K562 (cell line): ENCODE measurements at regions not wholly inside any gene's neighbourhood (a gene's known extent, or its start where the extent isn't known, plus 50 kb on each side); places are given as distances from the start of the nearest gene placed in this dataset.

ENCODE experiments used
- ATAC-seq: fragments of 200-7000 bp; cut with Tn5 transposase; 3 replicates; pipeline ENCODE4 v1.9.1; 2020; ENCODE audit warnings: moderate library complexity
- BruUV-seq: library from RNA; stranded (reverse); fragments of 400-500 nt; replicated peaks from 2 replicates; lab custom pipeline; 2021; lab: Mats Ljungman, UMichigan
- CTCF ChIA-PET: fragments of 300-600 bp; formaldehyde crosslinking; extraction: SDS; loops from one replicate; lab custom pipeline; 2021; ENCODE audit warnings: low intra/inter-chr PET ratio; lab: Yijun Ruan, JAX
- POLR2A ChIA-PET: fragments of 300-600, 350-650 bp; sonication (Branson Sonifier 250); formaldehyde crosslinking; extraction: SDS; loops from one replicate; lab custom pipeline; 2021; ENCODE audit warnings: antibody characterized with exemption, inconsistent platforms; lab: Yijun Ruan, JAX
- DNase-seq, 4 experiments: peaks; one replicate each; pipeline versions ENCODE4 v3.0.0 to v3.0.0-alpha.2; 2011 to 2018; ENCODE audit warnings: low spot score in 3 of 4, mixed read lengths in 3 of 4; ENCODE audit errors: extremely low read depth in 1 of 4
- FAIRE-seq: peaks from 2 replicates; lab custom pipeline; 2011; peaks lifted over from hg19 to GRCh38; lab: Jason Lieb, UNC
- H2AFZ ChIP-seq: 2 replicates; pipeline ENCODE4 v1.6.0; 2011; ENCODE audit warnings: low read depth, low read length, control low read depth, inconsistent platforms
- H3K27ac ChIP-seq: fragments of 200-600 bp; 3 replicates; pipeline ENCODE4 v1.8.0; 2011; ENCODE audit warnings: low read depth, mild to moderate bottlenecking, control low read depth, inconsistent platforms, low read length, moderate library complexity, mixed read lengths; ENCODE audit errors: extremely low read depth
- H3K27me3 ChIP-seq, 2 experiments: fragments of 300-600 bp in 1 of 2; 2 replicates in 1 of 2; 3 replicates in 1 of 2; pipeline versions ENCODE4 v1.6.0 to v1.8.0; 2011; ENCODE audit warnings: inconsistent platforms in 2 of 2, low read length in 2 of 2, mild to moderate bottlenecking in 1 of 2, mixed read lengths in 1 of 2, moderate library complexity in 1 of 2; ENCODE audit not compliant: control insufficient read depth in 2 of 2, insufficient read depth in 2 of 2
- H3K36me3 ChIP-seq: fragments of 300-600 bp; 3 replicates; pipeline ENCODE4 v1.8.0; 2011; ENCODE audit warnings: mild to moderate bottlenecking, low read length, inconsistent platforms; ENCODE audit not compliant: control insufficient read depth, insufficient read depth
- H3K4me1 ChIP-seq, 2 experiments: fragments of 200-600 bp in 1 of 2; replicated peaks in 1 of 2; 2 replicates in 1 of 2; 3 replicates in 1 of 2; pipeline versions ENCODE4 v1.5.1 to v1.8.0; 2011; ENCODE audit warnings: inconsistent platforms in 2 of 2, low read length in 2 of 2, mild to moderate bottlenecking in 1 of 2, mixed read lengths in 1 of 2, moderate library complexity in 1 of 2; ENCODE audit not compliant: control insufficient read depth in 2 of 2, insufficient read depth in 2 of 2
- H3K4me2 ChIP-seq: 2 replicates; pipeline ENCODE4 v1.6.1; 2011; ENCODE audit warnings: low read length, control low read depth, inconsistent platforms, mixed read lengths; ENCODE audit not compliant: insufficient read depth
- H3K4me3 ChIP-seq: fragments of 200-600 bp; sonication (generic), shearing (Covaris generic); 2 replicates; pipeline ENCODE4 v1.5.1; 2016; ENCODE audit warnings: control low read depth, inconsistent platforms
- H3K79me2 ChIP-seq: fragments of 200-600 bp; 3 replicates; pipeline ENCODE4 v1.8.0; 2011; ENCODE audit warnings: low read length, inconsistent platforms; ENCODE audit not compliant: control insufficient read depth, insufficient read depth
- H3K9ac ChIP-seq, 2 experiments: 2 replicates each; pipeline versions ENCODE4 v1.6.0 to v1.6.1; 2011; ENCODE audit warnings: low read depth in 2 of 2, low read length in 2 of 2, control low read depth in 1 of 2, inconsistent platforms in 1 of 2, mild to moderate bottlenecking in 1 of 2, mixed read lengths in 1 of 2; ENCODE audit not compliant: insufficient read depth in 1 of 2
- H3K9me1 ChIP-seq: one replicate; pipeline ENCODE4 v1.6.0; 2011; ENCODE audit warnings: inconsistent platforms, mild to moderate bottlenecking, low read length, moderate library complexity; ENCODE audit not compliant: control insufficient read depth, insufficient read depth
- H3K9me3 ChIP-seq: replicated peaks from 2 replicates; pipeline ENCODE4 v1.5.1; 2011; ENCODE audit warnings: low read depth, low read length, inconsistent platforms; ENCODE audit not compliant: control insufficient read depth, insufficient read depth
- H4K20me1 ChIP-seq: replicated peaks from 2 replicates; pipeline ENCODE4 v1.6.1; 2011; ENCODE audit warnings: low read length, inconsistent platforms, mixed read lengths; ENCODE audit not compliant: control insufficient read depth, insufficient read depth
- CHD1 ChIP-seq: fragments of 200-600 bp; sonication (generic); IDR thresholded peaks from one replicate; pipeline ENCODE4 v1.6.1; 2012; ENCODE audit warnings: mild to moderate bottlenecking, moderate library complexity, low read length, inconsistent platforms
- KDM5B ChIP-seq: fragments of 200-600 bp; sonication (generic); IDR thresholded peaks from 2 replicates; pipeline ENCODE4 v1.6.1; 2012; ENCODE audit warnings: low read depth, mild to moderate bottlenecking, moderate library complexity, low read length, control low read depth, inconsistent platforms; ENCODE audit not compliant: insufficient replicate concordance
- RBM15 ChIP-seq: fragments of 200-400 bp; formaldehyde crosslinking; IDR thresholded peaks from 2 replicates; pipeline ENCODE4 v1.6.1; 2018; ENCODE audit warnings: mild to moderate bottlenecking, low read length, moderate library complexity; ENCODE audit not compliant: insufficient read depth
- WGBS: fragments of 100-300 bp; shearing (Covaris generic); methylation state at CpG from one replicate; pipeline ENCODE4 v1.1.6; 2016; ENCODE audit warnings: low coverage, mixed read lengths; ENCODE audit not compliant: insufficient coverage; ENCODE audit errors: missing lambda C conversion rate; 5-methylcytosine and 5-hydroxymethylcytosine counted together
- in situ Hi-C: fragments of 300-500 bp; cut with MboI; formaldehyde crosslinking; loops from 4 replicates; pipeline ENCODE4 v1.15.0; 2018; ENCODE audit warnings: inconsistent platforms, mixed read lengths
- intact Hi-C: fragments of 100-400 bp; cut with micrococcal nuclease; formaldehyde crosslinking; loops from 2 replicates; pipeline ENCODE4 v1.14.2; 2022
- TF ChIP-seq, protein P1 (sequence below): fragments of 250-450 bp; sonication (Bioruptor Pico); IDR thresholded peaks from 2 replicates; pipeline ENCODE4 v1.8.0; 2022; ENCODE audit warnings: moderate library complexity, mild to moderate bottlenecking, inconsistent platforms
- TF ChIP-seq, protein P2 (sequence below): fragments of 250-450 bp; sonication (Bioruptor Pico); IDR thresholded peaks from 2 replicates; pipeline ENCODE4 v1.4.0; 2020; ENCODE audit warnings: mild to moderate bottlenecking, moderate library complexity

DNA sequence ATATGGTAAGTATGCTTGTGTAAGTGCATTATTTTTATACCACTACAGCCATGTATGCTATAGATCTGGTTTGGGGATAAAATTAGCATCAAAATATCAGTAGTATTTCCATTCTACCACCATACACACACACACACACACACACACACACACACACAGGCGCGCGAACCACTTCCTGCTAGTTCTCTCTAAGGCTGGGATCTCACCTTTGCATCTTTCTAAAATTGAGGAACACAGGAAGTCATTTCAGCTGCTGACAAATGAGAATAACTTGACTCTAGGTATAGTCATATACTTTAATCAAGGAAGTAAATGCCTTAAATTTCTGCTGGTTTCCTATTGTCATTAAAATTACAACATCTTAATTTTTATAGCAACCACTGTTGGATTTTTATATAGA is 72.5 kb downstream of the RBM43 start:
- intact Hi-C loops, result no loop called here
- in situ Hi-C loops, result no loop called here
- Histone ChIP-seq H3K4me2 (no peak overlapping the region), H4K20me1 (no peaks in the 10 kb centered on the region), H3K9ac (no peak overlapping the region), H3K27me3 (no peaks in the 10 kb centered on the region), H3K9me3 (no peaks in the 10 kb centered on the region), H3K36me3 (no peaks in the 10 kb centered on the region), H3K27ac (no peak overlapping the region), H3K4me1 (no peaks in the 10 kb centered on the region), H3K4me3 (no peak overlapping the region), H2AFZ (no peak overlapping the region), H3K9me1 (no peaks in the 10 kb centered on the region), H3K79me2 (no peaks in the 10 kb centered on the region)
- FAIRE-seq, result no peak
- BruUV-seq, result no TSS peak
- POLR2A ChIA-PET, result no interaction called here
- DNase-seq, result no peak
- ATAC-seq, result no peak
- TF ChIP-seq CHD1 (no peak), KDM5B (no peak), RBM15 (no peak)
- TF ChIP-seq, protein P1, sequence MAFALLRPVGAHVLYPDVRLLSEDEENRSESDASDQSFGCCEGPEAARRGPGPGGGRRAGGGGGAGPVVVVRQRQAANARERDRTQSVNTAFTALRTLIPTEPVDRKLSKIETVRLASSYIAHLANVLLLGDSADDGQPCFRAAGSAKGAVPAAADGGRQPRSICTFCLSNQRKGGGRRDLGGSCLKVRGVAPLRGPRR (CRISPR knock-in tag), result no peak
- TF ChIP-seq, protein P2, sequence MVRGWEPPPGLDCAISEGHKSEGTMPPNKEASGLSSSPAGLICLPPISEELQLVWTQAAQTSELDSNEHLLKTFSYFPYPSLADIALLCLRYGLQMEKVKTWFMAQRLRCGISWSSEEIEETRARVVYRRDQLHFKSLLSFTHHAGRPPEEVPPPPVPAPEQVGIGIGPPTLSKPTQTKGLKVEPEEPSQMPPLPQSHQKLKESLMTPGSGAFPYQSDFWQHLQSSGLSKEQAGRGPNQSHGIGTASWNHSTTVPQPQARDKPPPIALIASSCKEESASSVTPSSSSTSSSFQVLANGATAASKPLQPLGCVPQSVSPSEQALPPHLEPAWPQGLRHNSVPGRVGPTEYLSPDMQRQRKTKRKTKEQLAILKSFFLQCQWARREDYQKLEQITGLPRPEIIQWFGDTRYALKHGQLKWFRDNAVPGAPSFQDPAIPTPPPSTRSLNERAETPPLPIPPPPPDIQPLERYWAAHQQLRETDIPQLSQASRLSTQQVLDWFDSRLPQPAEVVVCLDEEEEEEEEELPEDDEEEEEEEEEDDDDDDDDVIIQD (CRISPR knock-in tag), result no peak
- CTCF ChIA-PET, result no interaction called here
- WGBS, result 0% methylated on average over 3 of the region's 3 CpGs
